Tibial nerve (tissue), 4 donors: ENCODE measurements at regions not wholly inside any gene's neighbourhood (a gene's known extent, or its start where the extent isn't known, plus 50 kb on each side); places are given as distances from the start of the nearest gene placed in this dataset.

Experiments used
- DNase-seq, 2 donors: peaks; one replicate each; pipeline ENCODE4 v3.0.0-alpha.2; 2019; ENCODE audit warnings: low spot score in 2 of 2
- H3K27ac ChIP-seq, 4 donors: fragments of 200-600 bp; sonication (generic) in 3 of 4; one replicate each; pipeline ENCODE4 v1.5.1; 2017 to 2019; ENCODE audit warnings: mild to moderate bottlenecking in 1 of 4
- H3K27me3 ChIP-seq, 2 donors: fragments of 200-600 bp; sonication (generic) in 1 of 2; one replicate each; pipeline versions ENCODE4 v1.5.1 to v1.6.0; 2017 to 2019
- H3K36me3 ChIP-seq, 3 donors: fragments of 200-600 bp; sonication (generic); one replicate each; pipeline ENCODE4 v1.5.1; 2018 to 2019
- H3K4me1 ChIP-seq, 4 donors: fragments of 200-600 bp; sonication (generic) in 3 of 4; one replicate each; pipeline ENCODE4 v1.5.1; 2017 to 2019
- H3K4me3 ChIP-seq, 4 donors: fragments of 200-600 bp; sonication (generic) in 3 of 4; one replicate each; pipeline ENCODE4 v1.5.1; 2017 to 2019; ENCODE audit warnings: mild to moderate bottlenecking in 1 of 4, moderate library complexity in 1 of 4
- H3K9me3 ChIP-seq, 4 donors: fragments of 200-600 bp; sonication (generic) in 3 of 4; one replicate each; pipeline ENCODE4 v1.5.1; 2017 to 2019
- CTCF ChIP-seq, 5 experiments: fragments of 200-600 bp in 3 of 5; fragments of 450-650 bp in 2 of 5; sonication (generic) in 3 of 5; IDR thresholded peaks; one replicate each; pipeline ENCODE4 v1.5.1; 2016 to 2019; ENCODE audit warnings: antibody characterized with exemption in 5 of 5, mild to moderate bottlenecking in 3 of 5, moderate library complexity in 2 of 5
- EP300 ChIP-seq, 2 donors: sonication (generic); formaldehyde crosslinking; IDR thresholded peaks; one replicate each; pipeline ENCODE4 v1.6.1; 2017; ENCODE audit warnings: antibody characterized with exemption in 2 of 2, mild to moderate bottlenecking in 1 of 2
- POLR2A ChIP-seq, 2 donors: fragments of 450-650 bp; IDR thresholded peaks; one replicate each; pipeline ENCODE4 v1.6.1; 2017; ENCODE audit warnings: antibody characterized with exemption in 2 of 2, mild to moderate bottlenecking in 2 of 2, moderate library complexity in 2 of 2
- WGBS, 2 donors: methylation state at CpG; one replicate each; pipeline ENCODE4 v1.1.5; 2018; 5-methylcytosine and 5-hydroxymethylcytosine counted together

GRCh38 chr2:105573910-105574655 lies 170.6 kb upstream of the NCK2 start:
- Histone ChIP-seq H3K4me1 (peaks cover 0 to 13% (median 4%) of the 10 kb centered on the region in 4 donors), H3K27me3 (no peaks in the 10 kb centered on the region), H3K36me3 (no peaks in the 10 kb centered on the region), H3K4me3 (no peak overlapping the region), H3K9me3 (no peaks in the 10 kb centered on the region), H3K27ac (no peak overlapping the region)
- WGBS, 2 donors = 61 to 77% methylated on average over 8 of the region's 8 CpGs
- TF ChIP-seq POLR2A (IDR thresholded peaks at IDR 0.05) (no peak), CTCF (IDR thresholded peaks at IDR 0.05) (no peak), EP300 (IDR thresholded peaks at IDR 0.05) (no peak)
- no peak for DNase-seq

GRCh38 chr2:105573490-105573889 lies 171.2 kb upstream of the NCK2 start:
- Histone ChIP-seq H3K4me3 (no peak overlapping the region), H3K4me1 (peaks cover 0 to 13% (median 4%) of the 10 kb centered on the region in 4 donors), H3K9me3 (no peaks in the 10 kb centered on the region), H3K27me3 (no peaks in the 10 kb centered on the region), H3K36me3 (no peaks in the 10 kb centered on the region), H3K27ac (no peak overlapping the region)
- 61 to 65% methylated on average over 5 of the region's 5 CpGs for WGBS, 2 donors
- no peak for DNase-seq
- TF ChIP-seq CTCF (IDR thresholded peaks at IDR 0.05) = no peak
- no peak for TF ChIP-seq POLR2A (IDR thresholded peaks at IDR 0.05)
- TF ChIP-seq EP300 (IDR thresholded peaks at IDR 0.05) = no peak

- no peak for DNase-seq
- no peaks in the 10 kb centered on the region for H3K27me3 ChIP-seq
- H3K4me1 ChIP-seq = peaks cover 0 to 8% (median 3%) of the 10 kb centered on the region in 4 donors
- H3K4me3 ChIP-seq = no peak overlapping the region
- H3K36me3 ChIP-seq = no peaks in the 10 kb centered on the region
- H3K27ac ChIP-seq = peak overlapping the region in 1 of 4 donors; percentile 29
- no peaks in the 10 kb centered on the region for H3K9me3 ChIP-seq
- WGBS, 2 donors = 49 to 65% methylated on average over 8 of the region's 9 CpGs
- TF ChIP-seq EP300 (IDR thresholded peaks at IDR 0.05) = peak in 1 of 2 donors; percentile 29
- TF ChIP-seq CTCF (IDR thresholded peaks at IDR 0.05) = no peak
- TF ChIP-seq POLR2A (IDR thresholded peaks at IDR 0.05) = no peak
Observed at GRCh38 chr2:105571445-105571987, 172.7 kb upstream of the FHL2 start.

GRCh38 chr2:105570757-105571156 lies 171.9 kb upstream of the FHL2 start:
- WGBS, 2 donors = 93 to 97% methylated on average over 4 of the region's 4 CpGs
- TF ChIP-seq CTCF (IDR thresholded peaks at IDR 0.05) (no peak), EP300 (IDR thresholded peaks at IDR 0.05) (no peak), POLR2A (IDR thresholded peaks at IDR 0.05) (no peak)
- H3K36me3 ChIP-seq = no peaks in the 10 kb centered on the region
- no peak for DNase-seq
- peaks cover 0 to 5% (median 0%) of the 10 kb centered on the region in 4 donors for H3K4me1 ChIP-seq
- no peaks in the 10 kb centered on the region for H3K27me3 ChIP-seq
- no peaks in the 10 kb centered on the region for H3K9me3 ChIP-seq
- no peak overlapping the region for H3K27ac ChIP-seq
- H3K4me3 ChIP-seq = no peak overlapping the region

GRCh38 chr2:105570326-105570725 lies 171.5 kb upstream of the FHL2 start:
- TF ChIP-seq POLR2A (IDR thresholded peaks at IDR 0.05) = no peak
- TF ChIP-seq EP300 (IDR thresholded peaks at IDR 0.05) = no peak
- no peak for TF ChIP-seq CTCF (IDR thresholded peaks at IDR 0.05)
- Histone ChIP-seq H3K27me3 (no peaks in the 10 kb centered on the region), H3K36me3 (no peaks in the 10 kb centered on the region), H3K4me1 (peaks cover 0 to 3% (median 0%) of the 10 kb centered on the region in 4 donors), H3K4me3 (no peak overlapping the region), H3K27ac (no peak overlapping the region), H3K9me3 (no peaks in the 10 kb centered on the region)
- no peak for DNase-seq
- WGBS, 2 donors = 97 to 99% methylated on average over 8 of the region's 8 CpGs
